K562 (cell line): ENCODE measurements at regions not wholly inside any gene's neighbourhood (a gene's known extent, or its start where the extent isn't known, plus 50 kb on each side); places are given as distances from the start of the nearest gene placed in this dataset.

Experiments
- KDM5B ChIP-seq: fragments of 200-600 bp; sonication (generic); IDR thresholded peaks from 2 replicates; pipeline ENCODE4 v1.6.1; 2012; ENCODE audit warnings: low read depth, mild to moderate bottlenecking, moderate library complexity, low read length, control low read depth, inconsistent platforms; ENCODE audit not compliant: insufficient replicate concordance
- POLR2A ChIP-seq: fragments of 450-650 bp; conservative IDR thresholded peaks from 2 replicates; pipeline ENCODE4 v1.6.1; 2016
- TEAD4 ChIP-seq, 2 experiments: sonication (generic) in 1 of 2; formaldehyde crosslinking in 1 of 2; IDR thresholded peaks; 2 replicates each; pipeline versions ENCODE4 v1.6.1 to v1.8.0; 2012 to 2022; ENCODE audit warnings: borderline replicate concordance in 1 of 2, inconsistent platforms in 1 of 2, low read length in 1 of 2, mild to moderate bottlenecking in 1 of 2, missing genetic modification reagents in 1 of 2
- THRB ChIP-seq: fragments of 450-650 bp; formaldehyde crosslinking; conservative IDR thresholded peaks from 2 replicates; pipeline ENCODE4 v1.4.0; 2022; ENCODE audit warnings: mild to moderate bottlenecking, missing genetic modification characterization
- USF2 ChIP-seq: sonication (generic); formaldehyde crosslinking; IDR thresholded peaks from 2 replicates; pipeline ENCODE4 v1.5.0; 2020; ENCODE audit warnings: missing genetic modification reagents
- TF ChIP-seq, protein P1 (sequence below), 3 experiments: IDR thresholded peaks in 2 of 3; conservative IDR thresholded peaks in 1 of 3; 2 replicates each; pipeline ENCODE4 v1.5.1; 2011 to 2012; ENCODE audit warnings: low read length in 3 of 3, mild to moderate bottlenecking in 3 of 3, control low read depth in 2 of 3, improper control_type of control experiment in 1 of 3, inconsistent platforms in 1 of 3, low read depth in 1 of 3, mixed read lengths in 1 of 3, moderate library complexity in 1 of 3; ENCODE audit not compliant: insufficient read depth in 2 of 3
- TF ChIP-seq, protein P2 (sequence below): fragments of 250-450 bp; sonication (Bioruptor Pico); IDR thresholded peaks from 2 replicates; pipeline ENCODE4 v1.5.0; 2021; ENCODE audit warnings: mild to moderate bottlenecking, borderline replicate concordance

DNA sequence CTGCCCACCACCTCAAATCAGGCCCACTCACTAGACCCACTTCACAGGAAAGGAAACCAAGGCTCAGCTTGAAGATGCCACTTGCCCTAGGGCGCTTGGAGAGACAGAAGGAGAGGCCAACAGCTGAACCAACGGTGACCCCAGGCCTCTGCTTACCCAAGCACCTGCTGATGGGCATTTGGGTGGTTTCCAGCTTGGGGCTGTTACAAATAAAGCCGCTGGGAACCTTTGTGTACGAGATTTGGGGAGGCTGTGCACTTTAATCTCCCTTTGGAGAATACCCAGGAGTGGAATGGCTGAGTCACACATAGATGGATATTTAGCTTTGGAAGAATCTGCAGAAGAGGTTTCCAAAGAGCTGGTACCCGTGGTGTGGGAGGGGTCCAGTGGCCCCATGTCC lies 50.9 kb upstream of the LINC01488 start:
- TF ChIP-seq TEAD4 (IDR thresholded peaks at IDR 0.05; ENCODE audit: low read length), result no peak
- no peak for TF ChIP-seq TEAD4 (CRISPR knock-in tag; IDR thresholded peaks at IDR 0.05; ENCODE audit: borderline replicate concordance)
- TF ChIP-seq, protein P1, sequence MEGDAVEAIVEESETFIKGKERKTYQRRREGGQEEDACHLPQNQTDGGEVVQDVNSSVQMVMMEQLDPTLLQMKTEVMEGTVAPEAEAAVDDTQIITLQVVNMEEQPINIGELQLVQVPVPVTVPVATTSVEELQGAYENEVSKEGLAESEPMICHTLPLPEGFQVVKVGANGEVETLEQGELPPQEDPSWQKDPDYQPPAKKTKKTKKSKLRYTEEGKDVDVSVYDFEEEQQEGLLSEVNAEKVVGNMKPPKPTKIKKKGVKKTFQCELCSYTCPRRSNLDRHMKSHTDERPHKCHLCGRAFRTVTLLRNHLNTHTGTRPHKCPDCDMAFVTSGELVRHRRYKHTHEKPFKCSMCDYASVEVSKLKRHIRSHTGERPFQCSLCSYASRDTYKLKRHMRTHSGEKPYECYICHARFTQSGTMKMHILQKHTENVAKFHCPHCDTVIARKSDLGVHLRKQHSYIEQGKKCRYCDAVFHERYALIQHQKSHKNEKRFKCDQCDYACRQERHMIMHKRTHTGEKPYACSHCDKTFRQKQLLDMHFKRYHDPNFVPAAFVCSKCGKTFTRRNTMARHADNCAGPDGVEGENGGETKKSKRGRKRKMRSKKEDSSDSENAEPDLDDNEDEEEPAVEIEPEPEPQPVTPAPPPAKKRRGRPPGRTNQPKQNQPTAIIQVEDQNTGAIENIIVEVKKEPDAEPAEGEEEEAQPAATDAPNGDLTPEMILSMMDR (IDR thresholded peaks at IDR 0.05 in 2 of 3, conservative IDR thresholded peaks at IDR 0.05 in 1 of 3; ENCODE audit: insufficient read depth in 2 of 3, low read depth in 1 of 3, low read length in 3 of 3), result no peak
- TF ChIP-seq USF2 (CRISPR knock-in tag), result no peak
- no peak for TF ChIP-seq POLR2A
- TF ChIP-seq, protein P2, sequence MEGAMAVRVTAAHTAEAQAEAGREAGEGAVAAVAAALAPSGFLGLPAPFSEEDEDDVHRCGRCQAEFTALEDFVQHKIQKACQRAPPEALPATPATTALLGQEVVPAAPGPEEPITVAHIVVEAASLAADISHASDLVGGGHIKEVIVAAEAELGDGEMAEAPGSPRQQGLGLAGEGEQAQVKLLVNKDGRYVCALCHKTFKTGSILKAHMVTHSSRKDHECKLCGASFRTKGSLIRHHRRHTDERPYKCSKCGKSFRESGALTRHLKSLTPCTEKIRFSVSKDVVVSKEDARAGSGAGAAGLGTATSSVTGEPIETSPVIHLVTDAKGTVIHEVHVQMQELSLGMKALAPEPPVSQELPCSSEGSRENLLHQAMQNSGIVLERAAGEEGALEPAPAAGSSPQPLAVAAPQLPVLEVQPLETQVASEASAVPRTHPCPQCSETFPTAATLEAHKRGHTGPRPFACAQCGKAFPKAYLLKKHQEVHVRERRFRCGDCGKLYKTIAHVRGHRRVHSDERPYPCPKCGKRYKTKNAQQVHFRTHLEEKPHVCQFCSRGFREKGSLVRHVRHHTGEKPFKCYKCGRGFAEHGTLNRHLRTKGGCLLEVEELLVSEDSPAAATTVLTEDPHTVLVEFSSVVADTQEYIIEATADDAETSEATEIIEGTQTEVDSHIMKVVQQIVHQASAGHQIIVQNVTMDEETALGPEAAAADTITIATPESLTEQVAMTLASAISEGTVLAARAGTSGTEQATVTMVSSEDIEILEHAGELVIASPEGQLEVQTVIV, result no peak
- TF ChIP-seq KDM5B, result no peak
- no peak for TF ChIP-seq THRB (CRISPR knock-in tag)
